GM19372 (cell line): ENCODE measurements at regions not wholly inside any gene's neighbourhood (a gene's known extent, or its start where the extent isn't known, plus 50 kb on each side); places are given as distances from the start of the nearest gene placed in this dataset.
"Not testable (repeated sequence)": the region's sequence is repeated elsewhere in the genome, so short reads cannot be mapped to it uniquely, and the experiment has no call there.

Experiments
- ATAC-seq: cut with Tn5 transposase; IDR thresholded peaks from one replicate; pipeline ENCODE4 v1.9.1; 2021; ENCODE audit warnings: mild to moderate bottlenecking, low read depth, moderate library complexity; ENCODE audit not compliant: unreplicated experiment

- not testable (repeated sequence) for ATAC-seq
These were observed 139.4 kb upstream of the TOP1 start for GRCh38 chr20:40889266-40889665.

GRCh38 chr20:40890181-40890580 lies 138.4 kb upstream of the TOP1 start:
- ATAC-seq = no peak

- no peak for ATAC-seq
These were observed 138.0 kb upstream of the TOP1 start for GRCh38 chr20:40890635-40891034.

GRCh38 chr20:40891351-40891750 lies 137.3 kb upstream of the TOP1 start:
- no peak for ATAC-seq

GRCh38 chr20:40892642-40893041 lies 136.0 kb upstream of the TOP1 start:
- no peak for ATAC-seq

- no peak for ATAC-seq
These were observed 134.9 kb upstream of the TOP1 start for GRCh38 chr20:40893610-40894236.

GRCh38 chr20:40894237-40894630 lies 134.4 kb upstream of the TOP1 start:
- ATAC-seq = no peak

GRCh38 chr20:40895182-40895581 lies 133.4 kb upstream of the TOP1 start:
- no peak for ATAC-seq

- ATAC-seq = no peak
These were observed 131.6 kb upstream of the TOP1 start for GRCh38 chr20:40896814-40897700.

- no peak for ATAC-seq
These were observed 129.3 kb upstream of the TOP1 start for GRCh38 chr20:40899344-40899743.

GRCh38 chr20:40900666-40901215 lies 127.9 kb upstream of the TOP1 start:
- ATAC-seq = no peak

GRCh38 chr20:40902661-40903060 lies 126.0 kb upstream of the TOP1 start:
- ATAC-seq = no peak

- ATAC-seq = no peak
These were observed 120.3 kb upstream of the TOP1 start for GRCh38 chr20:40908309-40908708.

GRCh38 chr20:40909489-40909888 lies 119.1 kb upstream of the TOP1 start:
- not testable (repeated sequence) for ATAC-seq

- ATAC-seq = not testable (repeated sequence)
These were observed 118.2 kb upstream of the TOP1 start for GRCh38 chr20:40910436-40910835.

- not testable (repeated sequence) for ATAC-seq
These were observed 117.5 kb upstream of the TOP1 start for GRCh38 chr20:40911152-40911551.

- ATAC-seq = no peak
These were observed 115.1 kb upstream of the TOP1 start for GRCh38 chr20:40913224-40914185.

GRCh38 chr20:40915756-40916155 lies 112.9 kb upstream of the TOP1 start:
- no peak for ATAC-seq

GRCh38 chr20:40916276-40916675 lies 112.3 kb upstream of the TOP1 start:
- no peak for ATAC-seq

- no peak for ATAC-seq
These were observed 108.3 kb upstream of the TOP1 start for GRCh38 chr20:40920291-40920690.
